T-helper 17 cell (primary cell): ENCODE measurements at regions not wholly inside any gene's neighbourhood (a gene's known extent, or its start where the extent isn't known, plus 50 kb on each side); places are given as distances from the start of the nearest gene placed in this dataset.

Experiments used
- ATAC-seq: fragments of 150-1000 bp; cut with Tn5 transposase; 2 replicates; pipeline ENCODE4 v1.10.0; 2021; ENCODE audit warnings: mild to moderate bottlenecking, moderate library complexity
- DNase-seq, 3 donors: peaks; one replicate each; pipeline versions ENCODE4 v3.0.0 to v3.0.0-alpha.2; 2020 to 2021
- H3K9me3 ChIP-seq: one replicate; pipeline ENCODE4 v1.7.0; 2013; ENCODE audit warnings: low read length, mild to moderate bottlenecking; ENCODE audit not compliant: control insufficient read depth, poor library complexity, severe bottlenecking
- H3K27ac Mint-ChIP-seq: one replicate; pipeline ENCODE4 v1.8.0; 2022; ENCODE audit warnings: mild to moderate bottlenecking, moderate library complexity, mixed read lengths
- H3K27me3 Mint-ChIP-seq: one replicate; pipeline ENCODE4 v1.8.0; 2022; ENCODE audit warnings: mixed read lengths
- H3K36me3 Mint-ChIP-seq: one replicate; pipeline ENCODE4 v1.8.0; 2022; ENCODE audit warnings: low read depth, mixed read lengths
- H3K4me1 Mint-ChIP-seq: one replicate; pipeline ENCODE4 v1.8.0; 2022; ENCODE audit warnings: mild to moderate bottlenecking, mixed read lengths
- H3K4me3 Mint-ChIP-seq: one replicate; pipeline ENCODE4 v1.8.0; 2022; ENCODE audit warnings: mild to moderate bottlenecking, moderate library complexity, mixed read lengths

- Mint-ChIP-seq H3K4me1 (no peaks in the 10 kb centered on the region), H3K4me3 (no peak overlapping the region), H3K27ac (no peak overlapping the region), H3K36me3 (no peaks in the 10 kb centered on the region), H3K27me3 (no peaks in the 10 kb centered on the region)
- no peaks in the 10 kb centered on the region for H3K9me3 ChIP-seq
- DNase-seq (no peak), ATAC-seq (no peak)
Observed at GRCh38 chrX:69215161-69215875, 50.1 kb upstream of the PJA1 start.
